ENCODE measurements at regions not wholly inside any gene's neighbourhood (a gene's known extent, or its start where the extent isn't known, plus 50 kb on each side); places are given as distances from the start of the nearest gene placed in this dataset.

DNA sequence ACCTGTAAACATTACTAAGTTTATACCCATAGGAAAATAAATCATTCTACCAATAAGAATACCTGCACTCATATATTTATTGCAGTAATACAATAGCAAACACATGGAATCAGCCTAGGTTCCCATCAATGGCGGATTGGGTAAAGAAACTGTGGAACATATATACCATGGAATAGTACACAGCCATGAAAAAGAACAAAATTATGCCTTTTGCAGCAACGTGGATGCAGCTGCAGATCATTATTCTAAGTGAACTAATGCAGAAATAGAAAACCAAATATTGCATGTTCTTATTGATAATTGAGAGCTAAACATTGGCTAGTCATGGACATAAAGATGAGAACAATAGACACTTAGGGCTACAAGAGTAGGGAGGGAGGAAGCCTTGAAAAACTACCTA lies 667.4 kb upstream of the WWC1 start:
- no peak for DNase-seq

DNA sequence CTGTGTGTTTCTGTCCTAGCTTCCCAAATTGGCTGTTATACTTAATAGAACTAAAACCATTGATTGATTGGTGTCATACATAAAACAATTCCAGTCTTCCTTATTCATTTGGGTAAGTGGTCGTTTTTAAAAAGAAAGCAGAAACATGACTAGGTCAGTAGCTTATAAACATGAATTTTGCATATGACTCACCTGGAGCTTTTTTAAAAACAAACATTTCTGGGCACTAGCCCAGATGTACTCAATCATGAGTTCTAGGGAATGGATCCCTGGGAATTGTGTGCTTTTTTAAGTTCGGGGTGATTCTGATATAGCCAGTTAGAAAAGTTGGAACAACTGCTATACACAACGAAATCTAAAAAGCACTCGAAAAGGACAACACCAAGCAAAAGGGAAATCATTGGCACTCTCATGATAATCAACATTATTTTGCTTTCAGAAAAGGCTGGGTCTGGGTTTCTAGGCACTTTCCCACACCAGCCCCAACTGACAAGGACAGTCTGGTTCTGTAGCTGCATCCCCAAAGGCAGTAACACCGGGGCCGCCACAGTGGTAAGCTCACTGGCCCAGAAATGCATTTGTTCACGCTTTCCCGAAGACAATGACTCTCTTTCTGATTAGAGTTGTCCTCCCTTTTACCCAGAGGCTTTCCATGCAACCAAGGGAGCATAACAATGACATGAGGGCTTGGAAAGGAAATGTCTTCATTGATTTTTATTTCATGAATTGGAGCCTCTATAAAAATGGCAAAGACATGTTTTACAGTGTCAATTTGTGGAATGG lies 664.9 kb upstream of the WWC1 start:
- DNase-seq: no peak

DNA sequence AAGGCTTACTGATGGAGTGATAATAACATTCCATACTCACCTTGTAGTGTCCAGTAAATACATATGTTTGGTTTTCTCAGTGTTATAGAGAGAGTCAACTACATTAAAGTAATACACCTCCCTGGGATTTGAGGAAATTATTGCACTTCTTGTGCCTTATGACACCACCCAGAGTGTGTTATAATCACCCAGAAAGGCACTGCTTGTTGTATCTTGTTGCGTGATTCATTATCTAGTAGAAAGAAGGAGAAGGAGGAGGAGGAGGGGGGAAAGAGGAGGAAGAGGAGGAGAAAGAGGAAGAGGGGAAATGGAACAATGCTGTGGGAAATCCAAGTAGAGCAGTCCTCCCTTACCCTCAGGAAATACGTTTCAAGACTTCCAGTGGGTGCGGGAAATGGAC lies 661.8 kb upstream of the WWC1 start:
- DNase-seq: no peak

DNA sequence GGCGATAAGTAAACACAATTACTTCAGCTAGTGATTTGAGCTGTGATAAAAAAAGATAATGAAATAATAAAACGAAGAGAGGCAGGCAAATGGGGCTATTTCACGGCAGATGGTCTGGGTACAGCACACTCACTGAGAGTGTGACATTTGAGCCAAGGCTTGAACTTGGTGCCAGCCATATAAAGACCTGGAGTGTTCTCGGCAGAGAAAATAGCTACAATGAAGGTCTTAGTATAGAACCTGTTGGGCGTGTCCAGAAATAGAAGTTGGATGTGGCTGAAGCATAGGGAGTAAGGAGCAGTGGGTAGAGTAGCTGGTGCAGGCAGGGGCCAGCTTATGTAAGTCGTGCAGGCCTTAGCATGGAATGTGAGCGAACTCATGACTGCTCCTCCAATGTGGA lies 660.3 kb upstream of the WWC1 start:
- no peak for DNase-seq

DNA sequence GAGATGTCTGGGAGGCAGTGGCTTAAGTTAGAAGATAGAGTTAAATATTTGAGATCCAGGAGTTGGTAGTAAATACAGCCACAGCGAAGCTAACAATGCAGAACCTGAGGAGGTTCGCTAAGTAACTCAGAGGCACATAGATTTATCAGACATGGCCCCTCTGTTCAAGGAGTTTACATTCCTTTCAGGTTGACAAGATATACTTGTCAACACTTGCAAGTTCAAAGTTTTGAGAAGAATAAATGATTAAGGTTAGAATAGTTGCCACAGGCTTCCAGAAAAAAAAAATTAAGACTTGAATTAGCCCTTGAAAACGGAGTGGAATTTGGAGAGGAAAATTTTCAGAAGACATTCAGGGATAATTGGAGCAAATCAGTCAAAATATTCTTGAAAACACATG lies 658.3 kb upstream of the WWC1 start:
- DNase-seq: no peak

DNA sequence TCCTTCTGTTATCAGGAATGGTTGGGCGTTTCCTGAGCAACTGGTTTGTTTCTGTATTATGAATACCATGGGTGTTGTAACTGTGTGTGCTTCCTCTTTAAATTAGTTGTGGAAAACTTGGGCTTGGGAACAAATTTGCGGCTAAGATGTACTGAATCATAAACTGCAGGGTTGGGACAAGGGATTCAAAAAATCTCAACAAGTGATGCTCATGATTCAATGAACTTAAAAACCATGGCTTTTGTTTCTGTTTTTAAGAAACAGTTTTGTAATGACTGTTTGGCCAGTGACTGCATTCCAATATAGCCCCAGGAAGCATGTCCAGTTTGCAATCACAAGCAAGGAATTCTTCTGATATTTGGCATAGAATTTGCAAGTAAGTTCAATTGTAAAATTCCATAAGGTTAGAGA lies 657.5 kb upstream of the WWC1 start:
- DNase-seq: no peak

DNA sequence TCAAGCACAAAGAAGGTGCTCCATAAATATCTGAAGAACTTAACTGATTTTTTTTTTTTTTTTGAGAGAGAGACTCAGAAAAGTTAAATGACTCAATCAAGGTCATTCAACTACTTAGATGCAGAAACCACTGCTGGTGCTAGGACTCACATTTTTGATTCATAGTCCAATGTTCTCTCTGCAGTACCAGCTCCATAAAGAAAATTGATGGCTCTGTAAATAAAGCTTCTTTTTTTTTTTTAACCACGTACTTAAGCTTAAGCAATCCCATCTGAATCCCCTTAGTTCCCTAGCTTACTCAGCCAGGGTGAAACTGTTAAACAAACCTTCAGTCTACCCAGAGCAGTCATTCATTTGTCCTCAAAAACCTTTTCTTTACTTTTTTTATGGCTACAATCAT lies 657.0 kb upstream of the WWC1 start:
- no peak for DNase-seq

DNA sequence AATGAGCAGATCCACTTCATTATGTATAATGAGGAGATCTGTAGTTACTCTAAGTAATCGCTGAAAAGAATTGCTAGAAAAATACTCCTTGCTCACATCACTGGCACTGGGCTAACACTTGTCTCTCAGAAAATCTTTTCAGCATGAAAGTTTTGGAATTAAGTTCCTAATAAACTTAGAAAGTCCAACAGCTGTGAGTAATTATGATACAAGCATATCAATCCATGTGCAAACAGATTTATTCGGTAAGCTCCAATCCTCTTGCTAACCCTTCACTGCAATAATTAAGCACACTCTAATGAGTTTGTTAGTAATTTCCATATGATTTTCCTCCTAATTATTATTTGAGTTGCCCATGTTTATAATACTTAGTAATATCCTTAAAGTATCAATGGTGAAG lies 652.6 kb upstream of the WWC1 start:
- DNase-seq: no peak

DNA sequence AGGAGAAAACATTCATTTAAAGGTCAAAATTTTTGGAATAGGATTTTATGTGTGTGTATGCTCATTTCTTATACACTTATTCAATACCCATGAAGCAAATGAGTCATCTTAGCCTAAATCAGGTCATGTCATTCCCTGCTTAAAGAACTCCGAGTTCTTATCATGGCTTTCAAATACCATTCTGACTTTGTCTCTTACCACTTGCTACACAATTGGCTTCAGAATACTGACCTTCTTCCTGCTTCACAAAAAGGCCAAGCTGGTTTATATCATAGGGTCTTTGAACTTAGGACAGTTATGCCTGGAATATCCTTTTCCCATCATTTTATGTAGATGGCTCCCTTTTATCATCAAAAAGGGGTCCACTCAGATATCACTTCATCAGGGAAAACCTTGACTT lies 652.2 kb upstream of the WWC1 start:
- DNase-seq: no peak

DNA sequence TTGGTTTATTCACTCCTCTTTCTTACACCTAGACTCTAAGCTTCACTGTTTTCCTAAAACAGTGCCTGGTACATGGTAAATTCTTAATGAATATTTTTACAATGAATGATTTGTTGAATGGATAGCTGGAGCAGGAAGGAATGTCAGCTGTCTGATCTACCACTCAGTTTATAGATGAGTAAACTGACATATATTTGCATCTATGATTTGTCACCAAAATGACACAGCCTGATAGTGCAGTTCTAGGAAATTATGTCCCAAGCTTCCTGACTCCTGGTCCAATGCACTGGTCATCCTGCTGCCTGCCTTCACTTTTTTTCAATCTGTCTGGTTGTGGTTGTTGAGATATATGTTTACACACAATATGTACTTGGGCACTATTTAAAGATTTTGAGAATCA lies 651.7 kb upstream of the WWC1 start:
- no peak for DNase-seq

DNA sequence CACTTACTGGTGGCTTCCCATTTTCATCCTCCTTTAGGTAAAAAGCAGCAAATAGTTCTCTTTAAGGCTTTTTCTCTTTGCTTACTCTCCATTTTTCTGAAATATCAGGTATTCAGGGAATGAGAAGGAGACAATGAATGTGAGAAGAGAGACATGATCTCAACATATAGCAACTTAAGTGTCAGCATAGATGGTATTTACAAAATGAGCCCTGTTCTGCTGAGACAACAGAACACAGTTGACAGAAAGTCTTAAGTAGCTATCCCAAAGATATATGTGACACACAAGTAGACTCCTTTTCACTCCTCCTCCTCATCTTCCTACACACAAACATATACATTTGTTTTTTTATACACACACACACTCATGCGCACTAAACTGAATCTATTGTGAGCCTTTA lies 649.3 kb upstream of the WWC1 start:
- DNase-seq: no peak

DNA sequence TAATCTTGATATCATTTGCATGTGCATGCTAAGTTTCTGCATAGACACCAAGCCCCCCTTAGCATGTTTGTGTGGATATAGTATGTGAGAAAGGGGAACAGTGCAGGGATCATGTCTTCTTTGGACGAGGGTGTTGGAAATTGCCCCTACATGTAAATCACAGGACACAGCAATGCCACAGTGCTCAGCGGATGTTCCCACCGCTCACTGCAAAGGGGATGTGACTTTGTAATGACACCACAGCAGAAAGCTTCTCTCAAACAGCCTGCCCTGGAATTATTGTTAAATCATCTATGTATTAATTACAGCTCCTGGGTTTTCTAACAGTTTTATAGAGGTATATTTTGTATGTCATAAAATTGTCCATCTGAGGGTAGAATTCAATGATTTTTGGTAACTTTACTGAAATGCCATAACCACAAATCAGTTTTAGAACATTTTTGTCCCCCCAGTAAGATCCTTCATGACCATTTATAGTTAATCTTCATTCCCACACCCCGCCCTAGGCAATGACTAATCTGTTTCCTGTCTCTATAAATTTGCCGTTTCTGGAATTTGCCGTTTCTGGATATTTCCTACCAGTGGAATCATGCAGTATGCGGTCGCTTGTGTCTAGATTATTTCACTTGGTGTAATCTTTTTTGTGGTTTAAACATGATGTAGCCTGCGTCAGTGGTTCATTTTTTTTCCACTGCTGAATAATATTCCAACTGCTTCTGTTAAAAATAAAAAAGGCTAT lies 648.5 kb upstream of the WWC1 start:
- DNase-seq: no peak

DNA sequence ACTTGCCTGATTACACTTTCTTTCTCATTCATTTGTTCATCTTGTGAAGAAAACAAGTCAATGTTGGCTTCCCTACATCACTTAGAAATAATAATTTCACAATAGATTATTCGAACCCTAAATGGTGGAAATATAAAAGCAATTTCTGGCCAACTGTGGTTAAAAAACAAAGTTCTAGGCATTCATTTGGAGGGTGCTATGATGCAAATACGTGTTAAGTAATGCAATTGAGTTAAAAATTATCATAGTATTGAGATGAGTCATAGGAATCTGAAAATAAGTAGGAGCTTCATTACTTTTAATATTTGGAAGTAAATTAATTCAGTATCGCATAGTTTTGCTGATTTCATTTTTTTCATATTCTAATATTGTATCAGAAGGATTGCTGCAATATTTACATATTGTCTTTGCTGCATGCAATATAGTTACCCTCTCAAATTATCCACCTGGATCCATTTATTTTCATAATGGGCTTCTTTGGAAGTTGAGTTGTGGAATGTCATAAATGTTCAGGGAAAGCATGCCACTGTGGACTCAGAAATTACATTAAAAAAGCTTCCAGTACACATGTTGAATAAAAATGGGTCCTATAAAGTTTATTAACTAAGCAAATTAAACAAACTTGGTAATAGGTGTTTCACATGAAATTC lies 647.7 kb upstream of the WWC1 start:
- no peak for DNase-seq

DNA sequence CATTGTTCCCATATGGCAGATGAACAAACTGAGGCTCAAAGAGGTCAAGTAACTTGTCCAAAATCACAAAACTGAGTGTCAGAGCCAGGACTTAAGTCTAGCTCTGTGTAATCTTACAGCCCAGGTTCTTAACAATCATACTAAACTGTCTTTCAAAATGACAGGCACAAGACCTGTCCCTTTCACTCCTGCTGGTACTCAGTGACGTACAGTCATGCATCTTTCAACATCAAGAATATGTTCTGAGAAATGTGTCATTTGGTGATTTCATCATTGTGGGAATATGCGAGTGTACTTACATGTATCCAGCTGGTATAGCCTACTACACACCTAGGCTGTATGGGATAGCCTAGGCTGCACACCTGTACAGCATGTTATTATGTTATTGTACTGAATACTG lies 646.8 kb upstream of the WWC1 start:
- DNase-seq: no peak

DNA sequence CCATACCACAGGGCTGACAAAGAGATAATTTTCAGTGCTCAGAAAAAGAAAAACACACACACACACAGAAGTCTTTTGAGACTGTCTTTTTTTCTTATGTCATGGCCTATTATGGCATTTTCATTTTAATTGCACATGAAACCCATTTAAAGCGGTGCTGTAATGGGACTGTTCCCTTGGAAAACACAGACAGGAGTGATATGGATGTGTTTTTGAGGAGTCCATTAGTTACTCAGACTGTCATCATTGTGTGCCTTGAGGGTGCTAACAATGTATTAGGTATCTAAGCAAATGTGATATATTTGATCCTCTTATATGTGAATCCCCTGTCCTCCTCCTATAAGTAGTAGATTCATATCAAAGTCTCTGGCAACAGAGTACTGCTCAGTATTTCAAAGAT lies 642.0 kb upstream of the WWC1 start:
- DNase-seq: no peak

DNA sequence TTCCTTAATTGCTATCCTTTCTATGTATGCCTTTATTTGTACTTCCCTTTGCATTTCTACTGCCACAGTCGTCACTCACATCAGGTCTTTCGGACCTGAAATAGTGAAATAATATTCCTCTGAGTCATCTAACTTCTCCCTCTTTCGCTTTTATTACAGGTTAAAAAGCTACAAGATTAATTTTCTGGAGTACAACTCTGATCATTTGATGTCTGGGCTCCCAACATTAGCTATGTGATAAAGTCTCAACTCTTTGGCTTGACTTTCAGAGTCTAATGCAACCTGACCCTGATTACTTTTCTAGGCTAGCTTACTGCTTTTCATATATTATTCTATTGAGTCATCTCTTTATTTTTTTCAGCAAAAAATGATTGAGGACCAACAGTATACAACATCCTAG lies 638.8 kb upstream of the WWC1 start:
- DNase-seq: no peak

DNA sequence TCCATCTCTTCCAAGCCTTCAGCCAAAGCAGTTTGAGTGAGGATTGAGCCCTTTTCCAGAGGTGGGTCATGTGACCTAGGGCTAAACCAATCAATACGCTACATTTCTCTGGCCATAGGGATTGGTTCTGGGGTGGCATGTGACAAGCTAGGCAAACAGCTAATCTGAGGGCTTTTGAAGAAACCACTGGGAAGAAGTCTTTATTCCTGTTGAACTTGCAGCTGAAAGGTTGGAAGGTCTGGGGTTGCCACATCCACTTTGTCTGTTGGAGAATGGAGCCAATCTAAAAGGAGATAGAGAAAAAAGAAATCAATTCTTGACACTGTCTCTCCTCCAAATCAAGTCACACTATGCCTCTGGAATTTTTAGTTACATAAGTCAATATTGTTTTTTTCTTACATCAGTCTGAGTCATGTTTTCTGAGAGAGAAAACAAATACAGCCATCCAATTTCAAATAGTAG lies 637.8 kb upstream of the WWC1 start:
- no peak for DNase-seq

DNA sequence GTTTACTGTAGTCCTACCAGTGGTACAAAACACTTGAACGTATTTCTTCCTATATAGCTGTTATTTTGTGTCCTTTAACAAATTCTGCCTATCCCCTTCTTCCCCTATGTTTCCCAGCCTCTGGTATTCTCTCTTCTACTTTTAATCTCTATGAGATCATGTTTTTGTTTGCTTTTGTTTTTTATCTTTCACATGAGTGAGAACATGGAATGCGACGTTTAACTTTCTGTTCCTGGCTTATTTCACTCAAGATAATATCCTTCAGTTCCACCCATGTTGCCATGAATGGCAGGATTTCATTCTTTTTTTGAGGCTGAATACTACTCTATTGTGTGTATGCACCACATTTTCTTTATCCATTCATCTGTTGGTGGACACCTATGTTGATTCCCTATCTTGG lies 634.4 kb upstream of the WWC1 start:
- no peak for DNase-seq

DNA sequence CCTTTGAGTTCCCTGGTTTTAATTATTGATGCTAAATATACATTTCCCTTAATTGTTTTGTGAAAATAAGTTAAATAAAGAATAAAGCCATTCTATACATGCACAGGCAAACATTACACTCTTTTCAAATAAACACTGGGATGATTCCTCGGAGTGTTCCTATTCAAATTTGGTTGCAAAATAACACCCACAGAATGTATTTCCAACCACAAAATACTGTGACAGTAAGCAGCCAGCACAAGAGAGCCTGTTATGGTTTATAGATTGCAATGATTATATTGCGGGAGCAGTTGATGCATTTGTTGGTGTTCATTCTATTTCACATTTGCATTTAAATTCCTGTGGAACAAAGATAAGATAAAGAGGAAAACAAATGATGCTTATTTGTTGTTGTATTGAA lies 632.6 kb upstream of the WWC1 start:
- DNase-seq: no peak

DNA sequence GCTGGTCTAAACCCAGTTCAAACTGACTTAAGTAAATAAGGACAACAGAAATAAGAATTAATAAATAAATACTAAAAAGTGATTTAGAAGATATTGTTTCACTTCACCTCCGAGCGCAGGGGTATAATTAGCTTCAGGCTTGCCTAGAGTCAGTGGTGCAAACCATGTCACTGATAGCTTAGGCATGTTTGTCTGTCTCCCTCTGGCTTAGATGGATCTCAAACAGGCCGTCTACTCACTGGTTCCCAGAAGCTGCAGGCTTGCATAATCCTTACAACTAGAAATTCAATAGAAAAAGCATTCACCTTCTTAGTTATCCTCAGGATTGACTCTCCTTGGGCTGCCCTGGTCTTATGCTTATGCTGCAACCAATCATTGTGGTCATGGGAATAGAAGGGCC lies 629.8 kb upstream of the WWC1 start:
- no peak for DNase-seq

DNA sequence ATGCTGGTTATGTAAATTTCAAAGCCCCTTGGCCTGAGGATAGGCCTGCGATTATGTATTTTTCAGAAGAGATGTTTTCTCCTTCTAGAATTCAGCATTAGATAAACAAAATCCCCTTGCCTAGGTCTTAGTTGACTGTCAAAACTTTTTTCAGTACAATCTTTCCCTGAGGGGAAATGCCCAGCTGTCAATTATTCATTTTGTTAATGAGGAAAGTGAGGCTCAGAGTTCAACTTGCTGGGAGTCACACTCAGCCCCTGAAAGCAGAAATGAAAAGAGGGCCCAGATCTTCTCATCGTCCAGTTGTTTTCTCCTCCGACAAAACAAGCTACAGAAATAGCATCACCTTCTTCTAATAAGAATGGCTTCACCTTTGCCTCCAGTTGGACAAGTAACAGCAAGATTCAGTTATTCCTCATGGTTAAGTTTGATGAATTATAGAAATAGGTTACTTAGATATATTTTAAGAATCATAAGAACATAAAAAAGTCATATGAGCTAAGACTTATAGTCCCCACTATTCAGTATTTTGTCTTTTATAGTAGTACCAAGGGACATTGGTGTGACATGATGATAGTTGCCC lies 627.1 kb upstream of the WWC1 start:
- DNase-seq: no peak

DNA sequence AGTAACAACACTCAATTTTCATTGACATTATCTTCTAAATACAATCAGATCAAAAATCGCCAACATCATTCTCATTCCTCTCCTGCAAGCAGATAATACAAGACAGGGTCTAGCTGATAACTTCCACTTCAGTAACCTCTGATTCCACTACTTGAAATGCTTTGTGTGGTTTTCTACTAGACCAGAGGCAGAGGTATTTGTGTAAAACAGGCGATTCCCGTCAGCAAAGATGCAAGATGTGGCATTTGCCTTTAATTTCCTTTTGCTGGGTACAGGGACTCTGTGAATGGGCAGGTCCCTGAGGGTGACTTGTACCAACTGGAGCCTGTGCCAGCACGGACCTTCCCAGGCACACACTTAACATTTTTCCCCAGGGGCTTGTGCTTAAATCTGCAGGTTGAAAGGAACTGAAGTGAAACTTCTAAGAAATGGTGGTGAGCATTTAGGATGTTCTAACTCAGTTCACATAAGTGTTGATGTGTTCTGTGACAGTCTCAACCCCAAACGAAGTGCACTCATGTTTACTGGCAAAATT lies 625.5 kb upstream of the WWC1 start:
- no peak for DNase-seq

DNA sequence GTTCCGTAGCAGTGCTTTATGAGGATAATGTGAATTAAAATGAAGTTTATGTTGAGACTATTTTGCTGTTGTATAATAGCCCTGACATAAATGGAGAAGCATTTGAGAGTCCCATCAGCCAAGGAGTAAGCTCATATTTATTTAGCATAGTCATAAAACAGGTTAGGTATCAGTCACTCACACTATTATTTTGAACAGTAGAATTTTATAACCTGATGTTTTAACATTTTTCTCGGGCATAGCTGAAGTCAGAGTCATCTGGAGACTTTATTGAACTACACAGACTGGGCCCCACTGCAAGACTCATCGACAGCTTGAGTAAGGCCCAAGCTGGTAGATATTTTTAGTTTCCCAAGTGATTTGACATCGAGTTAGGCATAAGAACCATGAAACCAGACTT lies 620.3 kb upstream of the WWC1 start:
- no peak for DNase-seq

DNA sequence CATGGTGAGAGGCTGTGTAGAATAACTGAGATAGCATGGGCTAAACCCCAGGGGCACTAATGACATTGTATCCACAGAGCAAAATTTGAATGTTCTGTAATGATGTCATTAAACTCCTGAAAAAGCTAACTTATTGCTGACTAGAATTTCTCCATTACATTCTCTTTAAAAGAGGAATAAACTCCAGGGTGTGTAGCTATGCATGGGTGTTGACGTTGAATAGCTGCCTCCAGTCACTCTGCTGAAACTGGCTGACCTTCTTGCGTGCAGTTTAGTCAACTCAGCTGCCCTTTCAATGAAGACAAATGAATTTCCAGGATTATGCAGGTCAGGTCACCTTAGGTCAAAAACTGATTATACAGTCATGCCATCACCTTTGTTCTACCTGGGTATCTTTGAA lies 617.5 kb upstream of the WWC1 start:
- no peak for DNase-seq

Data from CD4-positive, alpha-beta T cell treated with Interleukin-17A for 1 hour (primary cell).